ENCODE measurements at regions not wholly inside any gene's neighbourhood (a gene's known extent, or its start where the extent isn't known, plus 50 kb on each side); places are given as distances from the start of the nearest gene placed in this dataset.

DNA sequence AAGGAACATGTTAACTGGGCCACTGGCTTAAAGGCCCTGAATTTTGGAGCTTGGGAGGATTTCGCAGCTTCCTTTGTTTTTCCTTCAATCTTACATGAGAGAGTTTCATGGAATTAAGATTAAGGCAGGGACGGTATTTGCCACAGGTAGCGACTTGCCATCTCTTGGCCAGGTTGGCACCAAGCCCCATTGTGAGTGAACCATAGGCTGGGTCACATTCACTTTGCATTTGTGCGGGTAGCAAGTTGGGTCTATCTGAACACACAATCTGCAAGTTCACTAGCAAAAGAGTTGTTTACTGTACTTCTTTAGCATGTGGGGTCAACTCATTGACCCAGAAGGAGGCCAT is 106.2 kb upstream of the ATP1A1 start:
- DNase-seq (ENCODE audit: insufficient read length) = no peak
- no peak for TF ChIP-seq POLR2AphosphoS5 (IDR thresholded peaks at IDR 0.05; ENCODE audit: low read depth, low read length)
- no peak for TF ChIP-seq POLR2A (IDR thresholded peaks at IDR 0.05; ENCODE audit: low read depth, low read length)
- no peak for TF ChIP-seq TAF1 (IDR thresholded peaks at IDR 0.05; ENCODE audit: borderline replicate concordance, low read depth, low read length)
- no peak for FAIRE-seq

- FAIRE-seq = no peak
- DNase-seq (ENCODE audit: insufficient read length) = no peak
- TF ChIP-seq POLR2A (IDR thresholded peaks at IDR 0.05; ENCODE audit: low read depth, low read length) (no peak), POLR2AphosphoS5 (IDR thresholded peaks at IDR 0.05; ENCODE audit: low read depth, low read length) (no peak), TAF1 (IDR thresholded peaks at IDR 0.05; ENCODE audit: borderline replicate concordance, low read depth, low read length) (no peak)
These were observed 104.8 kb upstream of the ATP1A1 start for GRCh38 chr1:116268211-116268610.

- FAIRE-seq (no peak), DNase-seq (ENCODE audit: insufficient read length) (no peak)
These were observed 102.6 kb upstream of the ATP1A1 start for GRCh38 chr1:116270316-116271057.

DNA sequence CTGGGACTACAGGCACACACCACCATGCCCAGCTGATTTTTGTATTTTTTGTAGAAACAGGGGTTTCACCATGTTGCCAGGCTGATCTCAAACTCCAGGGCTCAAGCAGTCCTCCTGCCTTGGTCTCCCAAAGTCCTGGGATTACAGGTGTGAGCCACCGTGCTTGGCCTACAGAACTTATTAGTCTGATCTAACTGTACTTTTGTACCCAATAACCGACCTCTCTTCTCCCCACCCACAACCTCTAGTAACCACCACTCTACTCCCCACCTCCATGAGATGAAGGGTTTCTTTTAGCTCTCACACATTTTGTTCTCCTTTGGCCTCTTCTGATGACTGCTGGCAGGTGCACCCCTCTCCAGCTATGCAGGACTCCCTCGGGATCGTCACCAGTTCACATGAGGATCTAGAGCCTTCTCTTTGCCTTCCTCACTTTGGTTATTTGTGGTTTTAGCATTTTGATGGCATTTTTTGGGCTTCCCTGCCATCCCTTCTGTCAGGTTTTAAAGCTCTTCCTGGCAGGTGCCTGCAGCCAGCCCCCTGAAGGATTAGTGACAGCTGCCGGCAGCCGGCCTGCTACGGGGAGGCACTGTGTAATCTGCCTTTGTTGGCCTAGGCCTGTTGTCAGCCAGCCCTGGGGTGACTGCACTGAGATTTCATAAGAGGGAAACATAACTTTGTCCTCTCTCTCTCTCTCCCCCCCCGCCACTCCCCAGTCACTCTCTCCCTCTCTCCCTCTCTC is 99.8 kb upstream of the ATP1A1 start:
- FAIRE-seq = no peak
- TF ChIP-seq POLR2AphosphoS5 (IDR thresholded peaks at IDR 0.05; ENCODE audit: low read depth, low read length) (no peak), POLR2A (IDR thresholded peaks at IDR 0.05; ENCODE audit: low read depth, low read length) (no peak), TAF1 (IDR thresholded peaks at IDR 0.05; ENCODE audit: borderline replicate concordance, low read depth, low read length) (no peak)
- DNase-seq (ENCODE audit: insufficient read length) = no peak

More at GRCh38 chr1:116270316-116271057, 102.6 kb upstream of the ATP1A1 start:
- TF ChIP-seq TAF1 (IDR thresholded peaks at IDR 0.05; ENCODE audit: borderline replicate concordance, low read depth, low read length) = no peak
- TF ChIP-seq POLR2A (IDR thresholded peaks at IDR 0.05; ENCODE audit: low read depth, low read length) = no peak
- TF ChIP-seq POLR2AphosphoS5 (IDR thresholded peaks at IDR 0.05; ENCODE audit: low read depth, low read length) = no peak

GRCh38 chr1:116276532-116276931 is 96.5 kb upstream of the ATP1A1 start:
- FAIRE-seq (no peak), DNase-seq (ENCODE audit: insufficient read length) (no peak)
- TF ChIP-seq POLR2AphosphoS5 (IDR thresholded peaks at IDR 0.05; ENCODE audit: low read depth, low read length) = no peak
- no peak for TF ChIP-seq POLR2A (IDR thresholded peaks at IDR 0.05; ENCODE audit: low read depth, low read length)
- TF ChIP-seq TAF1 (IDR thresholded peaks at IDR 0.05; ENCODE audit: borderline replicate concordance, low read depth, low read length) = no peak

- FAIRE-seq (no peak), DNase-seq (ENCODE audit: insufficient read length) (no peak)
- TF ChIP-seq POLR2A (IDR thresholded peaks at IDR 0.05; ENCODE audit: low read depth, low read length) (no peak), POLR2AphosphoS5 (IDR thresholded peaks at IDR 0.05; ENCODE audit: low read depth, low read length) (no peak), TAF1 (IDR thresholded peaks at IDR 0.05; ENCODE audit: borderline replicate concordance, low read depth, low read length) (no peak)
These were observed 95.1 kb upstream of the ATP1A1 start for GRCh38 chr1:116277840-116278540.

DNA sequence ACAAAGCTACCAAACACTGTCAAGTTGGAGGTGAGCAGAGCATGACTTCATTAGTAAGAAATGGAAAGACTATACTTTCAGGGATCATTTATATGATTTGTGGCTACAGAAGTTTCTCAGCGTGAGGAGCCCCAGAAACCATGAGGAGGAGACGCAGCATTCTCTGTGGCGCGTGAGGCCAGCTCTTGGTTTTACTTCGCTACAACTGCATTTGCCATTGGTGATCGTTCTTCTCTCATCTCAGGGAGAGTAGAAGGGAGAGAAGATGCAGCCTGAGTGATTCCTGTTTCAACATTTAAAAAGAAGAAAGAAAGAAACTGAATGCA is 94.5 kb upstream of the ATP1A1 start:
- no peak for TF ChIP-seq TAF1 (IDR thresholded peaks at IDR 0.05; ENCODE audit: borderline replicate concordance, low read depth, low read length)
- DNase-seq (ENCODE audit: insufficient read length) (no peak), FAIRE-seq (no peak)

- no peak for FAIRE-seq
- TF ChIP-seq POLR2A (IDR thresholded peaks at IDR 0.05; ENCODE audit: low read depth, low read length) = no peak
- no peak for TF ChIP-seq POLR2AphosphoS5 (IDR thresholded peaks at IDR 0.05; ENCODE audit: low read depth, low read length)
- no peak for TF ChIP-seq TAF1 (IDR thresholded peaks at IDR 0.05; ENCODE audit: borderline replicate concordance, low read depth, low read length)
- no peak for DNase-seq (ENCODE audit: insufficient read length)
These were observed 93.3 kb upstream of the ATP1A1 start for GRCh38 chr1:116279715-116280114.

DNA sequence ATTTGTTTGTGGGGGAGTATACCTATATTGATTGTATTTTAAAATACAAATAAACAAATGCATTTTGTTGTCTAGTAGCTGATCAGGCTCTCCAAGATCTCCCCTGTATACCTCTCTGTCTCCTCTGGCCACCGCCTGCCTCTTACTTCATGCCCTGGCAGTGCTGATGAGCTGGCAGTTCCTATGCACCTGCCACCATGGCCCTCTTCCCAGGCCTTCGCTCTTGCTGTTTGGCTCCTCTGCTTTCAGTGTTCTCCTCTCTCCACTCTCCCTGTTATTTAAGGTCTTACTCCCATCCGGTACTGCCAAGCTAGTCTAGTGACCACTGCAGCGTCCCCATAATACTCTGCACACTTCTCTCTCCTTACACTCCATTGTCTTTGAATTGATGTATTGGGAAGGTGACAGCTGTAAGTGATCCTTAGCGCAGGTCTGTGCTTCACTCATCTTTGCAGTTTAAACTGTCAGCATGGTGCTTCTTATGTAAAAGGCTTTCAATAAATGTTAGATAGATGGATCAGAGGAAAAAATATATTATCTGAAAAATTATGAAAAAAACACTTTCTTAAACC is 88.1 kb upstream of the ATP1A1 start:
- TF ChIP-seq POLR2AphosphoS5 (IDR thresholded peaks at IDR 0.05; ENCODE audit: low read depth, low read length) = no peak
- TF ChIP-seq POLR2A (IDR thresholded peaks at IDR 0.05; ENCODE audit: low read depth, low read length) = no peak
- TF ChIP-seq TAF1 (IDR thresholded peaks at IDR 0.05; ENCODE audit: borderline replicate concordance, low read depth, low read length) = no peak
- FAIRE-seq (no peak), DNase-seq (ENCODE audit: insufficient read length) (no peak)

DNA sequence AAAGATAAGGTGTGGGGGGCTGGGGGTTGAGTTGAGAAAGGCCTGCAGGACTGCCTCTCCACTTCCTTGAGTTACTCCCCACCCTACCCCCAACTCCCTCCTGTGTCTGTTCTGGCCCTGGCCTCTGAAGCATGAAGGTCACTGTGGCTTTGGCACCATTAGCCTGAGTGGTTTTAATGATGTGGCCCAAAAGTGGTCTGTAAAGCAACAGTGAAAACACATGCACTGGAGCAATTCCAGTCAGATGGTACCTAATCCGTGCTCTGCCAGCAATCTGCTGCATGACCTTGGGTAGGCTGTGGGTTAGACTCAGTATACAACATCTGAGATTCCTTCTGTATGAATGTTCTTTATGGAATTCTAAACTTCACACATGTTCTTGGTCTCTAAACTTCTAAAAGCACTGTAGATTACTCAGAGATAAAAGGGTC is 86.5 kb upstream of the ATP1A1 start:
- DNase-seq (ENCODE audit: insufficient read length) (no peak), FAIRE-seq (no peak)
- TF ChIP-seq TAF1 (IDR thresholded peaks at IDR 0.05; ENCODE audit: borderline replicate concordance, low read depth, low read length) = no peak
- no peak for TF ChIP-seq POLR2A (IDR thresholded peaks at IDR 0.05; ENCODE audit: low read depth, low read length)
- TF ChIP-seq POLR2AphosphoS5 (IDR thresholded peaks at IDR 0.05; ENCODE audit: low read depth, low read length) = no peak

DNA sequence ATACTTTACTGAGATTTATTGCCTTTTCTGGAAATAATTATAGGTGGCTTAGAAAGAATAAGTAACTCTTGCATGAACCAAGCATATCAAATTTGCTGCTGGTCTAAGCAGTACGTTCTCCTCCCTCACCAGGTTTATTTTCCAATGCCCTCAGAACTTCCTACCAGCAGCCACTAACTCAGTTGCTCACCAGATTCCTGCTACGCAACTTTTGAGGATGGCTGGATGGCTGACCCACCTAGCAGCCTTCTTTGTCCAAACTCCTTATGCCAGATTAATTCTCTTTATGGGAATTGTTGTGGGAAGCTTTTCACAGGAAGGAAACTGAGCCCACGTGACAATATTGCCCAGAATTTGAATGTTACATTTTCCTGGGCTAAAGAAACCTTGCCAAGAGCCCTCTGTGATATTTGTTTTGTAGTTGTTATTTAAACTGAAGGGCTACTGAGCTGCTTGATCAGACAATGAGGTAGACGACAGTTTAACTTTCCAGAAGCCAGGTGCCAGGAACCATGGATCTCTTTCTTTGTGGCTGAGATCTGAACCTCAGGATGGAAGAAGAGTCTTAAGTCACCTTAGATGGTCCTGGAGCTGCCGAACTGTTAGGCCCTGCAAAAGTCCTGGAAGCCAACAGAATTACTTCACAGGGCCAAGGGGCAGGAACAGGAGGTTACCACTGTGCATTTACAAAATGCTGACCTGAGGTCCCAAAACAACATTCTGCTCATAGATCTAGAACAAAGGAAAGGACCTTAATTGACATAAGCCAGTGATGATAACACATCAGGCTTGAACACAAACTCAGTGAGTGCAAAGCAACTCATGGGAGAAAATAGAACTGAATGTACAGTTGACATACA is 85.5 kb upstream of the ATP1A1 start:
- no peak for DNase-seq (ENCODE audit: insufficient read length)
- FAIRE-seq = peak; percentile 46
- TF ChIP-seq POLR2AphosphoS5 (IDR thresholded peaks at IDR 0.05; ENCODE audit: low read depth, low read length) = no peak
- no peak for TF ChIP-seq POLR2A (IDR thresholded peaks at IDR 0.05; ENCODE audit: low read depth, low read length)
- no peak for TF ChIP-seq TAF1 (IDR thresholded peaks at IDR 0.05; ENCODE audit: borderline replicate concordance, low read depth, low read length)

Measured in GM12892 (cell line).